ENCODE measurements at regions not wholly inside any gene's neighbourhood (a gene's known extent, or its start where the extent isn't known, plus 50 kb on each side); places are given as distances from the start of the nearest gene placed in this dataset.
"Not testable (repeated sequence)": the region's sequence is repeated elsewhere in the genome, so short reads cannot be mapped to it uniquely, and the experiment has no call there.

DNA sequence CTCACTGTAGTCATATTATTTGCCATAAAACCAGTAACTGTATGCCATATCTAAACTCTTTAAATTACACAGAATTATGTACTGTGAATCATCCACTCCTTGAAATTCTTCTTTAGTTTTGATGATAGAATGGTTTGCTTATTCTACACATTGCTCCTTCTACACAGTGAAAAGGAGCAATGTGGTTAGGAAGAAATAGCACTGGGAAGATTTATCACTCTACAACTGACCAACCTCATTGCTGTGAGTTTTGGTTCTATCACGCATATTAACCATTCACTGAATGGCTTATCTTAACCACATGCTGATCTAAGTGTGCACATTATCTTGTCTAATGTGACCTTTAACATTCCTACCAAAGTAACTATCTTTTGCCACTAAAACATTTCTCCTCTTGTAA is 415.7 kb upstream of the NDST4 start:
- no peaks in the 10 kb centered on the region for H3K4me1 ChIP-seq
- no peak for DNase-seq
- H3K4me3 ChIP-seq, result no peak overlapping the region
- H3K9me3 ChIP-seq, result no peaks in the 10 kb centered on the region
- H3K36me3 ChIP-seq, result no peaks in the 10 kb centered on the region
- WGBS, 5 donors, result 27 to 54% (median 49%) methylated on average over 1 of the region's 1 CpG
- H3K27ac ChIP-seq, result no peak overlapping the region
- H3K27me3 ChIP-seq (replicated peaks in 1 of 7), result no peaks in the 10 kb centered on the region
- intact Hi-C loops (cut with DNase I; ENCODE audit: low total_unique reads), result no loop called here
- TF ChIP-seq POLR2AphosphoS5 (IDR thresholded peaks at IDR 0.05) (no peak), POLR2A (IDR thresholded peaks at IDR 0.05) (no peak)
- TF ChIP-seq, protein P1, sequence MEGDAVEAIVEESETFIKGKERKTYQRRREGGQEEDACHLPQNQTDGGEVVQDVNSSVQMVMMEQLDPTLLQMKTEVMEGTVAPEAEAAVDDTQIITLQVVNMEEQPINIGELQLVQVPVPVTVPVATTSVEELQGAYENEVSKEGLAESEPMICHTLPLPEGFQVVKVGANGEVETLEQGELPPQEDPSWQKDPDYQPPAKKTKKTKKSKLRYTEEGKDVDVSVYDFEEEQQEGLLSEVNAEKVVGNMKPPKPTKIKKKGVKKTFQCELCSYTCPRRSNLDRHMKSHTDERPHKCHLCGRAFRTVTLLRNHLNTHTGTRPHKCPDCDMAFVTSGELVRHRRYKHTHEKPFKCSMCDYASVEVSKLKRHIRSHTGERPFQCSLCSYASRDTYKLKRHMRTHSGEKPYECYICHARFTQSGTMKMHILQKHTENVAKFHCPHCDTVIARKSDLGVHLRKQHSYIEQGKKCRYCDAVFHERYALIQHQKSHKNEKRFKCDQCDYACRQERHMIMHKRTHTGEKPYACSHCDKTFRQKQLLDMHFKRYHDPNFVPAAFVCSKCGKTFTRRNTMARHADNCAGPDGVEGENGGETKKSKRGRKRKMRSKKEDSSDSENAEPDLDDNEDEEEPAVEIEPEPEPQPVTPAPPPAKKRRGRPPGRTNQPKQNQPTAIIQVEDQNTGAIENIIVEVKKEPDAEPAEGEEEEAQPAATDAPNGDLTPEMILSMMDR (IDR thresholded peaks at IDR 0.05 in 8 of 11, conservative IDR thresholded peaks at IDR 0.05 in 3 of 11), result no peak

DNA sequence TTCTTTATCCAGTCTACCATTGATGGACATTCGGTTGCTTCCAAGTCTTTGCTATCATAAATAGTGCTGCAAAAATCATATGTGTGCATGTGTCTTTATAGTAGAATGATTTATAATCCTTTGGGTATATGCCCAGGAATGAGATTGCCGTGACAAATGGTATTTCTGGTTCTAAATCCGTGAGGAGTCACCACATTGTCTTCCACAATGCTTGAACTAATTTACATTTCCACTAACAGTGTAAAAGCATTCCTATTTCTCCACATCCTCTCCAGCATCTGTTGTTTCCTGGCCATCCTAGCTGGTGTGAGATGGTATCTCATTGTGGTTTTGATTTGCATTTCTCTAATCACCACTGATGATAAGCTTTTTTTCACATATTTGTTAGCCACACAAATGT is 406.1 kb upstream of the NDST4 start:
- H3K4me3 ChIP-seq; intact Hi-C loops (cut with DNase I; ENCODE audit: low total_unique reads); H3K36me3 ChIP-seq: not testable (repeated sequence)

DNA sequence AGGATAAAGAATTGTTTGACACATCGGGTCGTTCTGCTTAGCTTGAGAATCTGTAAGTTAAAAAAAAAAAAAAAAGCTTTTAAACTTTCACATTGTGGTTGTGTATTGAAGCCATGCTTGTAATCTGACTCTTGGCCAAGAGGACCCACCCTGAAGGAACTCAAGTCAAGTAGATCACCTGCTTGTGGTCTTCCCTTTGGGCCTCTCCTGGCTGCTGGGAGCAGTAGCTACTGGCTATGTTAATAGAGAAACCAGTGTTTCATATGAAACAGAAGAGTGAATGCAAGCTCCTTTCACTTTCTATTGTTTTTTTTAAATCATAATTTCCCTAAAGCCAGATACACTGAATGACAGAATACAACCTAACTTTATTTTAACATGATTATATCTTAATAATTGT is 402.4 kb upstream of the NDST4 start:
- no peaks in the 10 kb centered on the region for H3K36me3 ChIP-seq
- H3K4me1 ChIP-seq, result no peaks in the 10 kb centered on the region
- no peak for DNase-seq
- H3K27me3 ChIP-seq (replicated peaks in 1 of 7), result no peaks in the 10 kb centered on the region
- no peak overlapping the region for H3K27ac ChIP-seq
- H3K4me3 ChIP-seq, result no peak overlapping the region
- H3K9me3 ChIP-seq, result peaks cover 0 to 8% (median 0%) of the 10 kb centered on the region in 8 donors
- no peak for TF ChIP-seq POLR2AphosphoS5 (IDR thresholded peaks at IDR 0.05)
- TF ChIP-seq, protein P1 (IDR thresholded peaks at IDR 0.05 in 8 of 11, conservative IDR thresholded peaks at IDR 0.05 in 3 of 11), result no peak
- no peak for TF ChIP-seq POLR2A (IDR thresholded peaks at IDR 0.05)
- intact Hi-C loops (cut with DNase I; ENCODE audit: low total_unique reads), result no loop called here
- 17 to 44% (median 44%) methylated on average over 2 of the region's 2 CpGs for WGBS, 5 donors

More for the DNA sequence above, 406.1 kb upstream of the NDST4 start:
- not testable (repeated sequence) for DNase-seq; H3K27ac ChIP-seq; H3K4me1 ChIP-seq; H3K27me3 ChIP-seq (replicated peaks in 1 of 7)
- peaks cover 0 to 18% (median 7%) of the 10 kb centered on the region in 8 donors for H3K9me3 ChIP-seq
- WGBS, 5 donors, result 58 to 81% (median 69%) methylated on average over 3 of the region's 3 CpGs

DNA sequence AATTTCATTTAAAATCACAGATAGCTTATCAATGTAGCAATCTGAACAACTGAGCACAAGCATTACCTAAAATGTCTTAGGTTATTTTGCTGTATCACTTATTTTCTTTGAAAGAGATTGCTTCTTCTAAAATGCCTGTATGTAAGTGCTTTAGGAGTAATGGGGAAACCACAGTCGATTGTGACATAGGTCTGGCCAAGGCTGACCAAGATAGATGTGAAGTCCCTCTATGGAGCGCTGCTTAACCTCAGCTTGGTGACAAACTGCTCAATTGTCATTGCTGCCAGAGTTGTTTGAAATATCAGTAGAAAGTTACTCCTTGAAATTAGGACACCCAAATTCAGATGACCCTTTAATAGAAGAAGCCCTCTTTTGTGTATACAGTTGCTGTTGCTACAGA is 401.9 kb upstream of the NDST4 start:
- intact Hi-C loops (cut with DNase I; ENCODE audit: low total_unique reads), result no loop called here
- H3K4me3 ChIP-seq, result no peak overlapping the region
- peaks cover 0 to 4% (median 0%) of the 10 kb centered on the region in 8 donors for H3K9me3 ChIP-seq
- DNase-seq, result no peak
- H3K36me3 ChIP-seq, result no peaks in the 10 kb centered on the region
- H3K27me3 ChIP-seq (replicated peaks in 1 of 7), result no peaks in the 10 kb centered on the region
- WGBS, 5 donors, result 50 to 85% (median 71%) methylated on average over 2 of the region's 2 CpGs
- TF ChIP-seq POLR2A (IDR thresholded peaks at IDR 0.05), result no peak
- TF ChIP-seq POLR2AphosphoS5 (IDR thresholded peaks at IDR 0.05), result no peak
- TF ChIP-seq, protein P1 (IDR thresholded peaks at IDR 0.05 in 8 of 11, conservative IDR thresholded peaks at IDR 0.05 in 3 of 11), result no peak
- no peaks in the 10 kb centered on the region for H3K4me1 ChIP-seq
- H3K27ac ChIP-seq, result no peak overlapping the region

DNA sequence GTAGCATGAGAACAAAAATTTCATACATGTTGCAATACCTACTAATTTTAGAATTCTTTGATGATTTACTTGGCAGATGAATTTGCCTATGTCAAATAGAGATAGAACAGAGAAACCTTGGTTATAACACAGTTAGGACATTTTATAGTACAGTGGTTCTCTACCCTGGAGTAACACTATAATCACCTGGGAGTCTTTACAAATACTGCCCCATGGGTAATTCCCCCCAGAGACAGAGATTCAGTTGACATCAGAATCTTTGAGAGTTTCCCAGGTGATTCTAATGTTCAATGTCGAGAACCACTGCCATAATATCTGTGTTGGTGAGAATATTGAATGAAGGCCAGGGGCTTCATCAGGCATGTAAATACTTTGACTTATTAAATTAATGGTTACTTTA is 401.3 kb upstream of the NDST4 start:
- no peak overlapping the region for H3K27ac ChIP-seq
- H3K9me3 ChIP-seq, result no peaks in the 10 kb centered on the region
- no peak for TF ChIP-seq POLR2AphosphoS5 (IDR thresholded peaks at IDR 0.05)
- DNase-seq, result no peak
- intact Hi-C loops (cut with DNase I; ENCODE audit: low total_unique reads), result no loop called here
- WGBS, 5 donors, result 70 to 82% (median 75%) methylated on average over 1 of the region's 1 CpG
- no peaks in the 10 kb centered on the region for H3K27me3 ChIP-seq (replicated peaks in 1 of 7)
- no peaks in the 10 kb centered on the region for H3K4me1 ChIP-seq
- H3K4me3 ChIP-seq, result no peak overlapping the region
- no peaks in the 10 kb centered on the region for H3K36me3 ChIP-seq
